GM23338 (cell line): ENCODE measurements at regions not wholly inside any gene's neighbourhood (a gene's known extent, or its start where the extent isn't known, plus 50 kb on each side); places are given as distances from the start of the nearest gene placed in this dataset.

Experiments
- ATAC-seq: fragments of 200-7000 bp; cut with Tn5 transposase; 3 replicates; pipeline ENCODE4 v1.9.1; 2020
- DNase-seq: peaks from one replicate; pipeline ENCODE4 v3.0.0-alpha.2; 2015; ENCODE audit warnings: low spot score
- H2AFZ ChIP-seq: fragments of 200-600 bp; sonication (generic); 2 replicates; pipeline ENCODE4 v1.8.0; 2016; ENCODE audit warnings: antibody characterized with exemption, mild to moderate bottlenecking, moderate library complexity
- H3F3A ChIP-seq: fragments of 200-600 bp; sonication (generic); replicated peaks from 2 replicates; pipeline ENCODE4 v1.8.0; 2017; ENCODE audit warnings: antibody characterized with exemption, mixed run types, low read depth
- H3K27ac ChIP-seq: fragments of 200-600 bp; sonication (generic); 2 replicates; pipeline ENCODE4 v1.6.1; 2016; ENCODE audit warnings: low read depth
- H3K27me3 ChIP-seq: fragments of 200-600 bp; sonication (generic); 2 replicates; pipeline ENCODE4 v1.8.0; 2016; ENCODE audit warnings: mild to moderate bottlenecking, mixed run types, moderate library complexity; ENCODE audit not compliant: insufficient read depth
- H3K36me3 ChIP-seq: fragments of 200-600 bp; sonication (generic); 2 replicates; pipeline ENCODE4 v1.8.0; 2016; ENCODE audit warnings: mild to moderate bottlenecking; ENCODE audit not compliant: insufficient read depth
- H3K4me1 ChIP-seq: fragments of 200-600 bp; sonication (generic); 2 replicates; pipeline ENCODE4 v1.8.0; 2016; ENCODE audit warnings: mild to moderate bottlenecking, moderate library complexity; ENCODE audit not compliant: insufficient read depth
- H3K4me2 ChIP-seq: fragments of 200-600 bp; sonication (generic); 2 replicates; pipeline ENCODE4 v1.7.1; 2017; ENCODE audit warnings: mixed run types
- H3K4me3 ChIP-seq: fragments of 200-600 bp; sonication (generic); 2 replicates; pipeline ENCODE4 v1.6.1; 2016; ENCODE audit warnings: mixed run types
- H3K79me2 ChIP-seq: fragments of 200-600 bp; sonication (generic); replicated peaks from 2 replicates; pipeline ENCODE4 v1.8.0; 2017; ENCODE audit warnings: mild to moderate bottlenecking; ENCODE audit not compliant: insufficient read depth
- H3K9me2 ChIP-seq: fragments of 200-600 bp; sonication (generic); 2 replicates; pipeline ENCODE4 v1.8.0; 2017; ENCODE audit not compliant: insufficient read depth
- H4K20me1 ChIP-seq: fragments of 200-600 bp; sonication (generic); replicated peaks from 2 replicates; pipeline ENCODE4 v1.8.0; 2017; ENCODE audit warnings: mild to moderate bottlenecking; ENCODE audit not compliant: insufficient read depth
- H3K27ac Mint-ChIP-seq: 2 replicates; pipeline ENCODE4 v1.8.0; 2020; ENCODE audit warnings: inconsistent platforms, mild to moderate bottlenecking, moderate library complexity, mixed read lengths
- H3K27me3 Mint-ChIP-seq: 3 replicates; pipeline ENCODE4 v1.8.0; 2022; ENCODE audit warnings: low read depth, mild to moderate bottlenecking, moderate library complexity, mixed read lengths, inconsistent platforms; ENCODE audit not compliant: insufficient read depth, poor library complexity
- H3K36me3 Mint-ChIP-seq: 3 replicates; pipeline ENCODE4 v1.8.0; 2021; ENCODE audit warnings: low read depth, mild to moderate bottlenecking, inconsistent platforms, moderate library complexity, mixed read lengths
- H3K4me1 Mint-ChIP-seq: 3 replicates; pipeline ENCODE4 v1.8.0; 2020; ENCODE audit warnings: mild to moderate bottlenecking, inconsistent platforms, mixed read lengths
- H3K4me3 Mint-ChIP-seq: 3 replicates; pipeline ENCODE4 v1.8.0; 2021; ENCODE audit warnings: moderate library complexity, mild to moderate bottlenecking, inconsistent platforms, mixed read lengths
- H3K9me3 Mint-ChIP-seq: 3 replicates; pipeline ENCODE4 v1.8.0; 2020; ENCODE audit warnings: moderate library complexity, mild to moderate bottlenecking, inconsistent platforms, mixed read lengths
- CREB1 ChIP-seq: fragments of 250-450 bp; sonication (Bioruptor Pico); IDR thresholded peaks from 2 replicates; pipeline ENCODE4 v1.5.0; 2020; ENCODE audit warnings: low read depth, mild to moderate bottlenecking, moderate library complexity
- ETS1 ChIP-seq: IDR thresholded peaks from 2 replicates; pipeline ENCODE4 v1.6.1; 2016; ENCODE audit warnings: antibody characterized with exemption
- EZH2 ChIP-seq: fragments of 200-600 bp; sonication (generic); IDR thresholded peaks from one replicate; pipeline ENCODE4 v1.8.0; 2017; ENCODE audit warnings: antibody characterized with exemption, mild to moderate bottlenecking, low read depth; ENCODE audit not compliant: unreplicated experiment
- EZH2phosphoT487 ChIP-seq: fragments of 200-600 bp; sonication (generic); IDR thresholded peaks from one replicate; pipeline ENCODE4 v1.8.1; 2018; ENCODE audit warnings: antibody characterized with exemption; ENCODE audit not compliant: unreplicated experiment
- JUNB ChIP-seq: IDR thresholded peaks from one replicate; pipeline ENCODE4 v1.6.1; 2016; ENCODE audit warnings: antibody characterized with exemption; ENCODE audit not compliant: unreplicated experiment
- NANOG ChIP-seq: IDR thresholded peaks from 2 replicates; pipeline ENCODE4 v1.6.1; 2016; ENCODE audit warnings: antibody characterized with exemption, borderline replicate concordance
- POLR2AphosphoS5 ChIP-seq: IDR thresholded peaks from 2 replicates; pipeline ENCODE4 v1.6.1; 2016; ENCODE audit warnings: antibody characterized with exemption, low read depth
- REST ChIP-seq: IDR thresholded peaks from one replicate; pipeline ENCODE4 v1.6.1; 2018; ENCODE audit warnings: antibody characterized with exemption; ENCODE audit not compliant: unreplicated experiment
- ZNF114 ChIP-seq: fragments of 250-450 bp; sonication (Bioruptor Pico); IDR thresholded peaks from 2 replicates; pipeline ENCODE4 v1.5.0; 2020; ENCODE audit warnings: mild to moderate bottlenecking, moderate library complexity
- ZNF331 ChIP-seq: fragments of 250-450 bp; sonication (Bioruptor Pico); IDR thresholded peaks from 2 replicates; pipeline ENCODE4 v1.5.0; 2020; ENCODE audit warnings: low read depth, mild to moderate bottlenecking, moderate library complexity

GRCh38 chr3:42345811-42346210 is 64.6 kb downstream of the LYZL4 start:
- DNase-seq (no peak), ATAC-seq (no peak)
- Mint-ChIP-seq H3K4me3 (no peak overlapping the region), H3K36me3 (no peaks in the 10 kb centered on the region), H3K27me3 (peaks cover 3% of the 10 kb centered on the region), H3K4me1 (no peaks in the 10 kb centered on the region), H3K27ac (no peak overlapping the region), H3K9me3 (no peaks in the 10 kb centered on the region; the same call in 1 of the 3 replicates)
- Histone ChIP-seq H3F3A (no peaks in the 10 kb centered on the region), H3K4me1 (no peaks in the 10 kb centered on the region), H2AFZ (no peak overlapping the region), H3K79me2 (no peaks in the 10 kb centered on the region), H3K9me2 (peaks cover 10% of the 10 kb centered on the region), H3K4me3 (no peak overlapping the region), H3K4me2 (no peak overlapping the region), H4K20me1 (no peaks in the 10 kb centered on the region), H3K36me3 (no peaks in the 10 kb centered on the region), H3K27me3 (no peaks in the 10 kb centered on the region), H3K27ac (no peak overlapping the region)
- TF ChIP-seq REST (no peak), POLR2AphosphoS5 (no peak), JUNB (no peak)

- Histone ChIP-seq H3K4me1 (no peaks in the 10 kb centered on the region), H3F3A (no peaks in the 10 kb centered on the region), H3K4me3 (no peak overlapping the region), H3K4me2 (no peak overlapping the region), H4K20me1 (no peaks in the 10 kb centered on the region), H3K9me2 (peaks cover 14% of the 10 kb centered on the region; the same call in 1 of the 2 replicates), H3K36me3 (no peaks in the 10 kb centered on the region), H3K27me3 (no peaks in the 10 kb centered on the region), H2AFZ (no peak overlapping the region), H3K79me2 (no peaks in the 10 kb centered on the region), H3K27ac (no peak overlapping the region)
- DNase-seq (no peak), ATAC-seq (no peak)
- TF ChIP-seq CREB1 (CRISPR knock-in tag), result no peak
- no peak for TF ChIP-seq NANOG
- no peak for TF ChIP-seq EZH2
- no peak for TF ChIP-seq ZNF114 (CRISPR knock-in tag)
- TF ChIP-seq JUNB, result no peak
- no peak for TF ChIP-seq POLR2AphosphoS5
- no peak for TF ChIP-seq EZH2phosphoT487
- TF ChIP-seq ZNF331 (CRISPR knock-in tag), result no peak
- TF ChIP-seq ETS1, result no peak
- Mint-ChIP-seq H3K27me3 (peaks cover 3% of the 10 kb centered on the region), H3K4me1 (no peaks in the 10 kb centered on the region), H3K9me3 (no peaks in the 10 kb centered on the region; the same call in 1 of the 3 replicates), H3K4me3 (no peak overlapping the region), H3K36me3 (no peaks in the 10 kb centered on the region), H3K27ac (no peak overlapping the region)
Observed at GRCh38 chr3:42340466-42340865, 69.9 kb downstream of the LYZL4 start.
